ENCODE measurements at regions not wholly inside any gene's neighbourhood (a gene's known extent, or its start where the extent isn't known, plus 50 kb on each side); places are given as distances from the start of the nearest gene placed in this dataset.
A peak's percentile ranks its signal among the peaks of the same experiment; 100 is the strongest.

- no peak for TF ChIP-seq CTCF (IDR thresholded peaks at IDR 0.05)
- no peak for TF ChIP-seq EZH2 (IDR thresholded peaks at IDR 0.05)
- no peak for TF ChIP-seq EZH2phosphoT487 (IDR thresholded peaks at IDR 0.05)
- Mint-ChIP-seq H3K36me3 (no peaks in the 10 kb centered on the region), H3K4me3 (no peak overlapping the region), H3K4me1 (peaks cover 6% of the 10 kb centered on the region), H3K27me3 (ENCODE audit: insufficient read depth, low read depth) (peaks cover 14% of the 10 kb centered on the region), H3K9me3 (no peaks in the 10 kb centered on the region), H3K27ac (no peak overlapping the region)
- no peak overlapping the region for H3K4me3 ChIP-seq
- H3K9me3 ChIP-seq (ENCODE audit: low read depth), result no peaks in the 10 kb centered on the region
- no peak for DNase-seq (ENCODE audit: low spot score)
- H3K9ac ChIP-seq, result no peak overlapping the region
- peaks cover 5% of the 10 kb centered on the region for H3K4me1 ChIP-seq
- no peaks in the 10 kb centered on the region for H3F3A ChIP-seq (ENCODE audit: low read depth)
- no peaks in the 10 kb centered on the region for H3K27me3 ChIP-seq
- no peak overlapping the region for H3K4me2 ChIP-seq
- no peaks in the 10 kb centered on the region for H4K20me1 ChIP-seq (ENCODE audit: low read depth)
- no peak overlapping the region for H3K27ac ChIP-seq
- H3K79me2 ChIP-seq (ENCODE audit: low read depth), result no peaks in the 10 kb centered on the region
- no peak overlapping the region for H2AFZ ChIP-seq (replicated peaks)
- no peaks in the 10 kb centered on the region for H3K36me3 ChIP-seq
Observed at GRCh38 chr11:45458269-45458668, 172.1 kb upstream of the SYT13 start.

- H3K36me3 Mint-ChIP-seq, result no peaks in the 10 kb centered on the region
- H3K9me3 ChIP-seq (ENCODE audit: low read depth), result no peaks in the 10 kb centered on the region
- peaks cover 11% of the 10 kb centered on the region for H3K27me3 Mint-ChIP-seq (ENCODE audit: insufficient read depth, low read depth)
- no peaks in the 10 kb centered on the region for H3F3A ChIP-seq (ENCODE audit: low read depth)
- H3K27ac ChIP-seq, result no peak overlapping the region
- no peak for DNase-seq (ENCODE audit: low spot score)
- no peaks in the 10 kb centered on the region for H3K36me3 ChIP-seq
- no peaks in the 10 kb centered on the region for H3K27me3 ChIP-seq
- H4K20me1 ChIP-seq (ENCODE audit: low read depth), result no peaks in the 10 kb centered on the region
- H3K9ac ChIP-seq, result no peak overlapping the region
- no peak overlapping the region for H3K4me3 ChIP-seq
- H3K4me3 Mint-ChIP-seq, result no peak overlapping the region
- H2AFZ ChIP-seq (replicated peaks), result no peak overlapping the region
- no peak overlapping the region for H3K4me2 ChIP-seq
- H3K79me2 ChIP-seq (ENCODE audit: low read depth), result no peaks in the 10 kb centered on the region
- H3K9me3 Mint-ChIP-seq, result no peaks in the 10 kb centered on the region
- no peak overlapping the region for H3K27ac Mint-ChIP-seq
- H3K4me1 Mint-ChIP-seq, result peaks cover 6% of the 10 kb centered on the region
- TF ChIP-seq EZH2 (IDR thresholded peaks at IDR 0.05) (no peak), EZH2phosphoT487 (IDR thresholded peaks at IDR 0.05) (no peak)
- H3K4me1 ChIP-seq, result peaks cover 5% of the 10 kb centered on the region
Observed at GRCh38 chr11:45457649-45458048, 171.5 kb upstream of the SYT13 start.

GRCh38 chr11:45456686-45457085, 170.5 kb upstream of the SYT13 start:
- Histone ChIP-seq H3K4me3 (no peak overlapping the region), H3K9me3 (ENCODE audit: low read depth) (no peaks in the 10 kb centered on the region), H4K20me1 (ENCODE audit: low read depth) (no peaks in the 10 kb centered on the region), H3K36me3 (no peaks in the 10 kb centered on the region), H3K4me2 (no peak overlapping the region), H2AFZ (replicated peaks) (no peak overlapping the region), H3K79me2 (ENCODE audit: low read depth) (no peaks in the 10 kb centered on the region), H3K27ac (no peak overlapping the region), H3F3A (ENCODE audit: low read depth) (no peaks in the 10 kb centered on the region), H3K27me3 (no peaks in the 10 kb centered on the region), H3K4me1 (peaks cover 1% of the 10 kb centered on the region), H3K9ac (no peak overlapping the region)
- H3K27ac Mint-ChIP-seq, result peak overlapping the region; percentile 51
- H3K9me3 Mint-ChIP-seq, result no peaks in the 10 kb centered on the region
- H3K4me3 Mint-ChIP-seq, result no peak overlapping the region
- H3K27me3 Mint-ChIP-seq (ENCODE audit: insufficient read depth, low read depth), result peaks cover 11% of the 10 kb centered on the region
- H3K4me1 Mint-ChIP-seq, result peaks cover 6% of the 10 kb centered on the region
- no peak for DNase-seq (ENCODE audit: low spot score)
- no peak for TF ChIP-seq CTCF (IDR thresholded peaks at IDR 0.05)
- TF ChIP-seq EZH2 (IDR thresholded peaks at IDR 0.05), result no peak
- no peak for TF ChIP-seq EZH2phosphoT487 (IDR thresholded peaks at IDR 0.05)
- H3K36me3 Mint-ChIP-seq, result no peaks in the 10 kb centered on the region

GRCh38 chr11:45455536-45455935, 169.4 kb upstream of the SYT13 start:
- no peaks in the 10 kb centered on the region for H3K79me2 ChIP-seq (ENCODE audit: low read depth)

More at GRCh38 chr11:45455536-45455935, 169.4 kb upstream of the SYT13 start:
- H3K4me2 ChIP-seq, result no peak overlapping the region
- no peaks in the 10 kb centered on the region for H3K9me3 ChIP-seq (ENCODE audit: low read depth)
- H3K9ac ChIP-seq, result no peak overlapping the region
- no peaks in the 10 kb centered on the region for H3F3A ChIP-seq (ENCODE audit: low read depth)
- H2AFZ ChIP-seq (replicated peaks), result no peak overlapping the region
- H3K27ac Mint-ChIP-seq, result no peak overlapping the region
- H3K36me3 Mint-ChIP-seq, result no peaks in the 10 kb centered on the region
- TF ChIP-seq EZH2 (IDR thresholded peaks at IDR 0.05) (no peak), EZH2phosphoT487 (IDR thresholded peaks at IDR 0.05) (no peak), CTCF (IDR thresholded peaks at IDR 0.05) (no peak)
- no peaks in the 10 kb centered on the region for H3K9me3 Mint-ChIP-seq
- DNase-seq (ENCODE audit: low spot score), result no peak
- H3K4me3 Mint-ChIP-seq, result no peak overlapping the region
- peaks cover 6% of the 10 kb centered on the region for H3K4me1 Mint-ChIP-seq
- no peak overlapping the region for H3K27ac ChIP-seq
- H3K4me1 ChIP-seq, result no peaks in the 10 kb centered on the region
- no peaks in the 10 kb centered on the region for H3K27me3 ChIP-seq
- no peak overlapping the region for H3K4me3 ChIP-seq
- no peaks in the 10 kb centered on the region for H3K36me3 ChIP-seq
- H3K27me3 Mint-ChIP-seq (ENCODE audit: insufficient read depth, low read depth), result peaks cover 6% of the 10 kb centered on the region
- H4K20me1 ChIP-seq (ENCODE audit: low read depth), result no peaks in the 10 kb centered on the region

Measured in neural progenitor cell (in vitro differentiated cells).